ENCODE measurements at regions not wholly inside any gene's neighbourhood (a gene's known extent, or its start where the extent isn't known, plus 50 kb on each side); places are given as distances from the start of the nearest gene placed in this dataset.

DNA sequence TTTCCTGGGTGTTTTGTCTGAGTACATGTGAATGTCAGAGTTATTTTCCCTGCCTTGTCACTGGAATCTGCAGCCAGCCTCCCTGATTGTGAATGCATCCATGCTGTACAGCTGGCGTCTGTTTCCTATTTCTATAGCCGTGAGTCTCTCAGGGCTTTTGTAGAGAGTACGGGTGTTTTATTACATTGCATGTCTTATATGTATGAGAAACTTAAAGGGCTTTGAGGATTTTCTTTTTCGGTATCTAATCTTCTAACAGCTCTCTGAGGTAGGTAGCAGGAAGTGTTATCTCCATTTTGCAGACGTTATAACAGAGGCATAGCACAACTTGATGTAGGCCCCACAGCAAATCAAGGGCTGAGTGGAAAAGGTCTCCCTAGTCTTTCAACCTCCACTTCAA lies 272.9 kb downstream of the PRL start:
- Histone ChIP-seq H3K36me3 (no peaks in the 10 kb centered on the region), H3K4me1 (peaks cover 30% of the 10 kb centered on the region), H3K4me3 (no peak overlapping the region), H3K9me3 (peaks cover 6% of the 10 kb centered on the region), H3K27me3 (ENCODE audit: low read depth) (no peaks in the 10 kb centered on the region), H3K27ac (no peak overlapping the region)
- TF ChIP-seq, protein P1, sequence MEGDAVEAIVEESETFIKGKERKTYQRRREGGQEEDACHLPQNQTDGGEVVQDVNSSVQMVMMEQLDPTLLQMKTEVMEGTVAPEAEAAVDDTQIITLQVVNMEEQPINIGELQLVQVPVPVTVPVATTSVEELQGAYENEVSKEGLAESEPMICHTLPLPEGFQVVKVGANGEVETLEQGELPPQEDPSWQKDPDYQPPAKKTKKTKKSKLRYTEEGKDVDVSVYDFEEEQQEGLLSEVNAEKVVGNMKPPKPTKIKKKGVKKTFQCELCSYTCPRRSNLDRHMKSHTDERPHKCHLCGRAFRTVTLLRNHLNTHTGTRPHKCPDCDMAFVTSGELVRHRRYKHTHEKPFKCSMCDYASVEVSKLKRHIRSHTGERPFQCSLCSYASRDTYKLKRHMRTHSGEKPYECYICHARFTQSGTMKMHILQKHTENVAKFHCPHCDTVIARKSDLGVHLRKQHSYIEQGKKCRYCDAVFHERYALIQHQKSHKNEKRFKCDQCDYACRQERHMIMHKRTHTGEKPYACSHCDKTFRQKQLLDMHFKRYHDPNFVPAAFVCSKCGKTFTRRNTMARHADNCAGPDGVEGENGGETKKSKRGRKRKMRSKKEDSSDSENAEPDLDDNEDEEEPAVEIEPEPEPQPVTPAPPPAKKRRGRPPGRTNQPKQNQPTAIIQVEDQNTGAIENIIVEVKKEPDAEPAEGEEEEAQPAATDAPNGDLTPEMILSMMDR (IDR thresholded peaks at IDR 0.05), result no peak
- no peak for DNase-seq
- intact Hi-C loops (cut with DNase I), result no loop called here
- no peak for ATAC-seq

DNA sequence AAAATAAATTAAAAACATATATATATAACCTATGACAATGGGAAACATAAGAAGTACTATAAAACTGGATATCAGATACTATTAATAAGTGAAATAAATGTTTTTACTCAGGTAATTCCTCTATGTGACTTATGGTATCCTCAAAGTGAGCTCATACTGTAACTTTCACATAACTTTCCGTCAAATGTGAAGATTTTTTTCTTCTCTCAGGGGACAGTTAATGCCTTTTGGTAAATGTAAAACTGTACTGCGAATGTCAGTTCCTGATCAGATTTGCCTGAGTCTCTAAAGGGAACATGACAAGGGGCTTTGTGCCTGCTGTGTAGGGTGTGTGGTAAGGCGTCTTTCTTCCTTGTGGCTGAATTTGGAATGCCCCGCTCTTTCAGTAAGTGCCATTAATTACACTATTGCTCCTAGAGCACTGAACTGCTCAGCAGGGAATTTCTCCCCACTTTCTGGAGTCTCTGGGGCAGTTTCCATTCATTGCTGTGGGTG lies 271.8 kb downstream of the PRL start:
- intact Hi-C loops (cut with DNase I), result no loop called here
- Histone ChIP-seq H3K9me3 (peaks cover 6% of the 10 kb centered on the region), H3K4me3 (no peak overlapping the region), H3K4me1 (peaks cover 41% of the 10 kb centered on the region), H3K27me3 (ENCODE audit: low read depth) (no peaks in the 10 kb centered on the region), H3K36me3 (no peaks in the 10 kb centered on the region), H3K27ac (peak overlapping the region; percentile 60)
- DNase-seq (no peak), ATAC-seq (peak in 1 of 2 donors; percentile 40)
- TF ChIP-seq, protein P1 (IDR thresholded peaks at IDR 0.05), result no peak

DNA sequence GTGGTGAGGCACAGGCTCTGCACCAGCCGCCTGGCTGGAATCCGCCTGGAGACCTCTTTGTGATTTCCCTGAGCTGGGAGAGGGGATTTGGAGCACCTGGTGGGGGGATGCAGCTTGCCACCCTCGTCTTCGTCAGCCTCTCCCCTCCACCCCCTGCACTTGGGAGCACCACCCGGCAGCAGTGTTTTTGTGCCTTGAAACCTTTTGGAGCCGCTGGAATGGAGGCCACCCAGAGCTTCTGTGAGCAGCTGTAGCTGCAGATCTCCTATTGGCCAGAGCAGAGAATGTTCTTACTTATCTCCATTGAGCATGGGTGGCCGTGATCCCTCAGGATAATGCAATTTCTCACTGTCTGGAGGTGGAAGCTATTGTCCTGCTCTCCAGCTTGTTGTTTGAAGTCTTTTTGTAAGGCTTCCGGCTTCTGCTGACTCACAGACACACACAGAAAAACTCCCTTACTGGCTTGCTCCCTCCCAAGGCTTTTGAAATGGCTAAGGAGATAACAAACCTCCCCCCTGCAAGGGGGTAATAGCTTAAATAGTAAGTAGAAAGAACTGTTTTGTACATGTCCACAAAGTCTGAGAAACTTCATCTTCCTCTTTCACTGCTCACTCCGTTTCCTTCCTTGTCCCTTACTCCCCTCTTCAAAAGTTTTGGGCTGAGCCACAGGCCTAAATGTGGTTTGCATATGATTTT lies 271.2 kb downstream of the PRL start:
- peak overlapping the region; percentile 60 for H3K27ac ChIP-seq
- H3K27me3 ChIP-seq (ENCODE audit: low read depth), result no peaks in the 10 kb centered on the region
- peaks cover 42% of the 10 kb centered on the region for H3K4me1 ChIP-seq
- peaks cover 6% of the 10 kb centered on the region for H3K9me3 ChIP-seq
- TF ChIP-seq, protein P1 (IDR thresholded peaks at IDR 0.05), result no peak
- no peak for DNase-seq
- ATAC-seq, result peak; percentile 42 to 56
- intact Hi-C loops (cut with DNase I), result no loop called here
- no peak overlapping the region for H3K4me3 ChIP-seq
- no peaks in the 10 kb centered on the region for H3K36me3 ChIP-seq

DNA sequence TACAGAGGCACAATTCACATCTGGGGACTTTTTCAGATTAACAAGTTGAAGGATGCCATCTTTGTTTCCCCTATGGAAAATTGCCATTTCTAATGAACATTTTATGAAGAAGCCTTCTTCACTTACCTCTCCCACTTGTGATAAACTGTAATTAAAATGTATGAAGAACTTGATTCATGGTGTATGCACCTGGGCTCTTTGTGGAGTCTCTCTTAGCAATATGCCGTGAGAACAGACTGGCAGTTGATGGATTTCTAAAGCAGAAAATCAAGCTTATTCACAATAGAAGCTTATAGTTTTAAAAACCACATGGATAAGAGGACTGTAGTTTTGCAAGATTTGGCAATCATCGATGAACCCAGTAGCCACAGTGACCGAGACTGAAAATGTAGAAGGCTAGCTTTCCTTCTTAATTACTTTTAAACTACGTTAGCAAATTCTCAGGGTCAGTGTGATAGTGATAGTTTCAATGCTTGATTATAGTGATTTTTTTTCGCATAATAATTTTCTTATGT lies 270.6 kb downstream of the PRL start:
- Histone ChIP-seq H3K4me1 (peaks cover 42% of the 10 kb centered on the region), H3K27me3 (ENCODE audit: low read depth) (no peaks in the 10 kb centered on the region), H3K4me3 (no peak overlapping the region), H3K27ac (peak overlapping the region; percentile 60), H3K9me3 (peaks cover 6% of the 10 kb centered on the region), H3K36me3 (no peaks in the 10 kb centered on the region)
- ATAC-seq (no peak), DNase-seq (no peak)
- TF ChIP-seq, protein P1 (IDR thresholded peaks at IDR 0.05), result no peak
- intact Hi-C loops (cut with DNase I), result no loop called here

DNA sequence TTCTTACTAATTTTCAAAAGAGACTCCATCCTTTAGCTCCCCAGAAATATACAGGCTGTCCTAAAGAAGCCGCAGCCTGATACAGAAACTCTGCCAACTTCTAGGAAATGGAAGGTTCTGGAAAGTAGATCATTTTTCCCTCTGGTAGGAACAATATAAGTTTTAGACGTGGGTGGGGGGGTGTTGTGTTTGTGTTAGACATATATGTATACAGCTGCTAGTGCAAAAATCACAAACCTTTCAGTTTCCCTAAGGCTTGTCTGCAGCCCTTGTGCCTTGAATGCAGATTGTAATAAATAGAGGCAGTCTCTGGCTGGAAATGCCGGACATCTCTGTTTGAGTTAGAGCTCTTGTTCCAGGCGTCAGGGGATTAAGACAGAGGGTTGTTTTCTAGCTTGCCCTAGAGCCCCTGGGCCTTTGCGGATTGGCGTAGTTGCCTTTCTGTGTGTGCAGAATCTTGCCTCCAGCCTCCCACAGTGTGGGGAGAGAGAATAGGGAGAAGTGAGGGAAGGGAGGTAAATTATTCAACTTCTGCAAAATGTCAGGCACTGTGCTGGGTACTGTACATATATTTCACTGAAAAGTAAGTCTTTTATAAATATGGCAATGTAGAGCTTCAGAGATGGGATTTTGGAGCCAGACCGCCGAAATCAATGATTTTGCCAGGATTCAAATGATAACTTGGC lies 269.7 kb downstream of the PRL start:
- Histone ChIP-seq H3K4me1 (peaks cover 42% of the 10 kb centered on the region), H3K27ac (no peak overlapping the region), H3K36me3 (no peaks in the 10 kb centered on the region), H3K9me3 (peaks cover 3% of the 10 kb centered on the region), H3K27me3 (ENCODE audit: low read depth) (no peaks in the 10 kb centered on the region), H3K4me3 (no peak overlapping the region)
- intact Hi-C loops (cut with DNase I), result no loop called here
- TF ChIP-seq, protein P1 (IDR thresholded peaks at IDR 0.05), result no peak
- DNase-seq, result no peak
- ATAC-seq, result no peak

Data from lower lobe of right lung (tissue), 2 donors.